ENCODE measurements at regions not wholly inside any gene's neighbourhood (a gene's known extent, or its start where the extent isn't known, plus 50 kb on each side); places are given as distances from the start of the nearest gene placed in this dataset.

- DNase-seq (ENCODE audit: low read depth), result no peak
- TF ChIP-seq POLR2A (IDR thresholded peaks at IDR 0.05; ENCODE audit: extremely low read depth, insufficient read length) (no peak), MAX (IDR thresholded peaks at IDR 0.05; ENCODE audit: low read depth, low read length) (no peak), MYC (IDR thresholded peaks at IDR 0.05; ENCODE audit: low read depth, low read length) (no peak), CTCF (IDR thresholded peaks at IDR 0.05; ENCODE audit: low read depth, low read length) (no peak)
- H3K4me3 ChIP-seq (ENCODE audit: low read depth, low read length), result no peak overlapping the region
Observed at GRCh38 chr16:62940569-62940968, 904.3 kb upstream of the CDH8 start.

GRCh38 chr16:62939687-62940086 is 903.4 kb upstream of the CDH8 start:
- no peak for DNase-seq (ENCODE audit: low read depth)

GRCh38 chr16:62933929-62934328 is 897.7 kb upstream of the CDH8 start:
- DNase-seq (ENCODE audit: low read depth), result no peak
- H3K4me3 ChIP-seq (ENCODE audit: low read depth, low read length), result no peak overlapping the region
- TF ChIP-seq MYC (IDR thresholded peaks at IDR 0.05; ENCODE audit: low read depth, low read length) (no peak), MAX (IDR thresholded peaks at IDR 0.05; ENCODE audit: low read depth, low read length) (no peak), CTCF (IDR thresholded peaks at IDR 0.05; ENCODE audit: low read depth, low read length) (no peak), POLR2A (IDR thresholded peaks at IDR 0.05; ENCODE audit: extremely low read depth, insufficient read length) (no peak)

More at GRCh38 chr16:62939687-62940086, 903.4 kb upstream of the CDH8 start:
- TF ChIP-seq POLR2A (IDR thresholded peaks at IDR 0.05; ENCODE audit: extremely low read depth, insufficient read length), result no peak
- TF ChIP-seq CTCF (IDR thresholded peaks at IDR 0.05; ENCODE audit: low read depth, low read length), result no peak
- no peak for TF ChIP-seq MAX (IDR thresholded peaks at IDR 0.05; ENCODE audit: low read depth, low read length)
- H3K4me3 ChIP-seq (ENCODE audit: low read depth, low read length), result no peak overlapping the region

GRCh38 chr16:62929593-62929992 is 893.4 kb upstream of the CDH8 start:
- no peak overlapping the region for H3K4me3 ChIP-seq (ENCODE audit: low read depth, low read length)
- TF ChIP-seq POLR2A (IDR thresholded peaks at IDR 0.05; ENCODE audit: extremely low read depth, insufficient read length) (no peak), CTCF (IDR thresholded peaks at IDR 0.05; ENCODE audit: low read depth, low read length) (no peak), MYC (IDR thresholded peaks at IDR 0.05; ENCODE audit: low read depth, low read length) (no peak), MAX (IDR thresholded peaks at IDR 0.05; ENCODE audit: low read depth, low read length) (no peak)
- no peak for DNase-seq (ENCODE audit: low read depth)

- H3K4me3 ChIP-seq (ENCODE audit: low read depth, low read length), result no peak overlapping the region
- no peak for TF ChIP-seq CTCF (IDR thresholded peaks at IDR 0.05; ENCODE audit: low read depth, low read length)
- no peak for TF ChIP-seq MYC (IDR thresholded peaks at IDR 0.05; ENCODE audit: low read depth, low read length)
- TF ChIP-seq MAX (IDR thresholded peaks at IDR 0.05; ENCODE audit: low read depth, low read length), result no peak
- no peak for TF ChIP-seq POLR2A (IDR thresholded peaks at IDR 0.05; ENCODE audit: extremely low read depth, insufficient read length)
- no peak for DNase-seq (ENCODE audit: low read depth)
Observed at GRCh38 chr16:62927122-62927521, 890.9 kb upstream of the CDH8 start.
